Liver (tissue), 2 donors: ENCODE measurements at regions not wholly inside any gene's neighbourhood (a gene's known extent, or its start where the extent isn't known, plus 50 kb on each side); places are given as distances from the start of the nearest gene placed in this dataset.

Source experiments
- CTCF ChIP-seq: fragments of 150-350 bp; IDR thresholded peaks from 2 replicates; pipeline ENCODE4 v1.5.1; 2017; ENCODE audit warnings: improper control_type of control experiment, low read depth, low read length; ENCODE audit not compliant: missing input control
- FOXA1 ChIP-seq: IDR thresholded peaks from 2 replicates; pipeline ENCODE4 v1.6.1; 2016; ENCODE audit warnings: antibody characterized with exemption
- REST ChIP-seq: IDR thresholded peaks from 2 replicates; pipeline ENCODE4 v1.6.1; 2016; ENCODE audit warnings: antibody characterized with exemption, mild to moderate bottlenecking
- YY1 ChIP-seq: IDR thresholded peaks from 2 replicates; pipeline ENCODE4 v1.6.1; 2016; ENCODE audit warnings: antibody characterized with exemption, mild to moderate bottlenecking
- donor health status: healthy.

- no peak for TF ChIP-seq CTCF
- no peak for TF ChIP-seq YY1
- no peak for TF ChIP-seq FOXA1
- TF ChIP-seq REST = no peak
Observed at GRCh38 chr16:86270696-86271095, 239.6 kb upstream of the FOXF1 start.
